NCI-H128 (cell line): ENCODE measurements at regions not wholly inside any gene's neighbourhood (a gene's known extent, or its start where the extent isn't known, plus 50 kb on each side); places are given as distances from the start of the nearest gene placed in this dataset.

ENCODE experiments used
- DNase-seq: peaks from one replicate; lab custom pipeline; 2025; ENCODE audit not compliant: unreplicated experiment; lab: John Stamatoyannopoulos, UW

- no peak for DNase-seq
Measured at GRCh38 chrX:68998716-68999115, 166.5 kb downstream of the PJA1 start.

- no peak for DNase-seq
Measured at GRCh38 chrX:68997911-68998310, 167.3 kb downstream of the PJA1 start.

GRCh38 chrX:68997511-68997910, 167.7 kb downstream of the PJA1 start:
- DNase-seq = no peak

- no peak for DNase-seq
Measured at GRCh38 chrX:68995780-68996551, 167.1 kb downstream of the EFNB1 start.

GRCh38 chrX:68995386-68995779, 166.6 kb downstream of the EFNB1 start:
- DNase-seq = no peak

- no peak for DNase-seq
Measured at GRCh38 chrX:68994891-68995255, 166.1 kb downstream of the EFNB1 start.

GRCh38 chrX:68994135-68994890, 165.5 kb downstream of the EFNB1 start:
- DNase-seq = no peak

GRCh38 chrX:68992821-68993397, 164.1 kb downstream of the EFNB1 start:
- no peak for DNase-seq

GRCh38 chrX:68991691-68992345, 163.0 kb downstream of the EFNB1 start:
- no peak for DNase-seq

GRCh38 chrX:68990948-68991347, 162.1 kb downstream of the EFNB1 start:
- DNase-seq = no peak

- no peak for DNase-seq
Measured at GRCh38 chrX:68989865-68990606, 161.2 kb downstream of the EFNB1 start.

GRCh38 chrX:68989456-68989855, 160.6 kb downstream of the EFNB1 start:
- no peak for DNase-seq

GRCh38 chrX:68988865-68989264, 160.0 kb downstream of the EFNB1 start:
- DNase-seq = no peak

- no peak for DNase-seq
Measured at GRCh38 chrX:68985135-68985755, 156.4 kb downstream of the EFNB1 start.

GRCh38 chrX:68983004-68983857, 154.4 kb downstream of the EFNB1 start:
- no peak for DNase-seq

- no peak for DNase-seq
Measured at GRCh38 chrX:68982476-68982875, 153.7 kb downstream of the EFNB1 start.

- DNase-seq = no peak
Measured at GRCh38 chrX:68980906-68981616, 152.2 kb downstream of the EFNB1 start.

GRCh38 chrX:68978655-68979054, 149.8 kb downstream of the EFNB1 start:
- no peak for DNase-seq

- DNase-seq = no peak
Measured at GRCh38 chrX:68978255-68978654, 149.4 kb downstream of the EFNB1 start.
